ENCODE measurements at regions not wholly inside any gene's neighbourhood (a gene's known extent, or its start where the extent isn't known, plus 50 kb on each side); places are given as distances from the start of the nearest gene placed in this dataset.

DNA sequence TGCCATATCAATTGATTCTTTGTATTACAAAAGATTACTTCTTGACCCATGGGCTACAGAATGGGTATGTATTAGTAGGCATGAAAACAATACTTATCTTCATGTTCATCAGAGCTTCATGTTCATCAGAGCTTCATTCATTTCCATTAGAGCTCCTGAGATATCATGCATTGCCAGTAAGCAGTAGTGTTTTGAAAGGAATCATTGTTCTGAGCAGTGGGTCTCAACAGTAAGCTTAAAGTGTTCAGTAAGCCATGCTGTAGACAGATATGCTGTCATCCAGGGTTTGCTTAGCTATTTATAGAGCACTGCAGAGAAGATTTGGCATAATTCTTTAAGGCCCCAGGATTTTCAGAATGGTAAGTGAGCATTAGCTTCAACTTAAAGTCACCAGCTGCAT, 596.1 kb downstream of the ZNF385D start:
- TF ChIP-seq, protein P1, sequence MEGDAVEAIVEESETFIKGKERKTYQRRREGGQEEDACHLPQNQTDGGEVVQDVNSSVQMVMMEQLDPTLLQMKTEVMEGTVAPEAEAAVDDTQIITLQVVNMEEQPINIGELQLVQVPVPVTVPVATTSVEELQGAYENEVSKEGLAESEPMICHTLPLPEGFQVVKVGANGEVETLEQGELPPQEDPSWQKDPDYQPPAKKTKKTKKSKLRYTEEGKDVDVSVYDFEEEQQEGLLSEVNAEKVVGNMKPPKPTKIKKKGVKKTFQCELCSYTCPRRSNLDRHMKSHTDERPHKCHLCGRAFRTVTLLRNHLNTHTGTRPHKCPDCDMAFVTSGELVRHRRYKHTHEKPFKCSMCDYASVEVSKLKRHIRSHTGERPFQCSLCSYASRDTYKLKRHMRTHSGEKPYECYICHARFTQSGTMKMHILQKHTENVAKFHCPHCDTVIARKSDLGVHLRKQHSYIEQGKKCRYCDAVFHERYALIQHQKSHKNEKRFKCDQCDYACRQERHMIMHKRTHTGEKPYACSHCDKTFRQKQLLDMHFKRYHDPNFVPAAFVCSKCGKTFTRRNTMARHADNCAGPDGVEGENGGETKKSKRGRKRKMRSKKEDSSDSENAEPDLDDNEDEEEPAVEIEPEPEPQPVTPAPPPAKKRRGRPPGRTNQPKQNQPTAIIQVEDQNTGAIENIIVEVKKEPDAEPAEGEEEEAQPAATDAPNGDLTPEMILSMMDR (IDR thresholded peaks at IDR 0.05; ENCODE audit: unreplicated experiment) = no peak
- Mint-ChIP-seq H3K27me3 (ENCODE audit: unreplicated experiment) (no peaks in the 10 kb centered on the region), H3K4me3 (ENCODE audit: unreplicated experiment) (no peak overlapping the region), H3K9me3 (ENCODE audit: unreplicated experiment) (no peaks in the 10 kb centered on the region), H3K27ac (ENCODE audit: unreplicated experiment) (no peak overlapping the region), H3K36me3 (ENCODE audit: low read depth, unreplicated experiment) (no peaks in the 10 kb centered on the region), H3K4me1 (ENCODE audit: unreplicated experiment) (no peaks in the 10 kb centered on the region)
- no peak for DNase-seq (ENCODE audit: low spot score)

GRCh38 chr3:21152555-21152954, 598.5 kb downstream of the ZNF385D start:
- H3K27me3 Mint-ChIP-seq (ENCODE audit: unreplicated experiment) = no peaks in the 10 kb centered on the region
- H3K27ac Mint-ChIP-seq (ENCODE audit: unreplicated experiment) = no peak overlapping the region
- no peaks in the 10 kb centered on the region for H3K9me3 Mint-ChIP-seq (ENCODE audit: unreplicated experiment)
- H3K4me1 Mint-ChIP-seq (ENCODE audit: unreplicated experiment) = no peaks in the 10 kb centered on the region
- DNase-seq (ENCODE audit: low spot score) = no peak
- H3K4me3 Mint-ChIP-seq (ENCODE audit: unreplicated experiment) = no peak overlapping the region
- TF ChIP-seq, protein P1 (IDR thresholded peaks at IDR 0.05; ENCODE audit: unreplicated experiment) = no peak
- no peaks in the 10 kb centered on the region for H3K36me3 Mint-ChIP-seq (ENCODE audit: low read depth, unreplicated experiment)

- no peak for DNase-seq (ENCODE audit: low spot score)
- H3K4me3 Mint-ChIP-seq (ENCODE audit: unreplicated experiment) = no peak overlapping the region
- H3K4me1 Mint-ChIP-seq (ENCODE audit: unreplicated experiment) = no peaks in the 10 kb centered on the region
- TF ChIP-seq, protein P1 (IDR thresholded peaks at IDR 0.05; ENCODE audit: unreplicated experiment) = no peak
- H3K27ac Mint-ChIP-seq (ENCODE audit: unreplicated experiment) = no peak overlapping the region
- H3K27me3 Mint-ChIP-seq (ENCODE audit: unreplicated experiment) = no peaks in the 10 kb centered on the region
- H3K9me3 Mint-ChIP-seq (ENCODE audit: unreplicated experiment) = no peaks in the 10 kb centered on the region
- H3K36me3 Mint-ChIP-seq (ENCODE audit: low read depth, unreplicated experiment) = no peaks in the 10 kb centered on the region
These were observed 608.1 kb downstream of the ZNF385D start for GRCh38 chr3:21142949-21143348.

DNA sequence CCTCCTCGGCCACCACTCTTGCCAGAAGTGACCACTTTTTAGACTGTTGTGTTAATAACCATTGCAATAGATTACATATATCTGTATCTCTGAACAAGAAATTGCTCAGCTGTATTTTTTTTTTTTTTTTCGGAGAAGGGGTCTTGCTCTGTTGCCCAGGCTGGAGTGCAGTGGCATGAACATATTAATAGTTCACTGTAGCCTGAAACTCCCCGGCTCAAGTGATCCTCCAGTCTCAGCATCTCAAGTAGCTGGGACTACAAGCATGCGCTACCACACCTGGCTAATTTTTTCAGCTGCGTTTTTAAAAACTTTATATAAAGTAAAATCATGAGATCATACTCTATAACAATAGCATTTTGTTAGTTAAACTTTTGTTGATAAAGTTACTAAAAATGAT, 609.0 kb downstream of the ZNF385D start:
- Mint-ChIP-seq H3K4me1 (ENCODE audit: unreplicated experiment) (no peaks in the 10 kb centered on the region), H3K4me3 (ENCODE audit: unreplicated experiment) (no peak overlapping the region), H3K36me3 (ENCODE audit: low read depth, unreplicated experiment) (no peaks in the 10 kb centered on the region), H3K27me3 (ENCODE audit: unreplicated experiment) (no peaks in the 10 kb centered on the region), H3K27ac (ENCODE audit: unreplicated experiment) (no peak overlapping the region), H3K9me3 (ENCODE audit: unreplicated experiment) (no peaks in the 10 kb centered on the region)
- no peak for DNase-seq (ENCODE audit: low spot score)
- TF ChIP-seq, protein P1 (IDR thresholded peaks at IDR 0.05; ENCODE audit: unreplicated experiment) = no peak

- no peaks in the 10 kb centered on the region for H3K9me3 Mint-ChIP-seq (ENCODE audit: unreplicated experiment)
- TF ChIP-seq, protein P1 (IDR thresholded peaks at IDR 0.05; ENCODE audit: unreplicated experiment) = no peak
- no peak for DNase-seq (ENCODE audit: low spot score)
- no peak overlapping the region for H3K4me3 Mint-ChIP-seq (ENCODE audit: unreplicated experiment)
- no peak overlapping the region for H3K27ac Mint-ChIP-seq (ENCODE audit: unreplicated experiment)
- H3K4me1 Mint-ChIP-seq (ENCODE audit: unreplicated experiment) = no peaks in the 10 kb centered on the region
- H3K36me3 Mint-ChIP-seq (ENCODE audit: low read depth, unreplicated experiment) = no peaks in the 10 kb centered on the region
- H3K27me3 Mint-ChIP-seq (ENCODE audit: unreplicated experiment) = no peaks in the 10 kb centered on the region
These were observed 610.2 kb downstream of the ZNF385D start for GRCh38 chr3:21140785-21141184.
